GM12878 (cell line): ENCODE measurements at regions not wholly inside any gene's neighbourhood (a gene's known extent, or its start where the extent isn't known, plus 50 kb on each side); places are given as distances from the start of the nearest gene placed in this dataset.

Experiments
- ATAC-seq: fragments of 200-7000 bp; cut with Tn5 transposase; 3 replicates; pipeline ENCODE4 v1.9.1; 2020; ENCODE audit warnings: mild to moderate bottlenecking, moderate library complexity
- BruUV-seq: library from RNA; stranded (reverse); fragments of 400-500 nt; replicated peaks from 2 replicates; lab custom pipeline; 2021; lab: Mats Ljungman, UMichigan
- CTCF ChIA-PET: fragments of 300-600 bp; sonication (Branson Sonifier 250); formaldehyde crosslinking; extraction: SDS; loops from one replicate; lab custom pipeline; 2021; ENCODE audit warnings: inconsistent platforms; lab: Yijun Ruan, JAX
- POLR2A ChIA-PET: fragments of 350-600 bp; formaldehyde crosslinking; extraction: SDS; loops from one replicate; lab custom pipeline; 2021; ENCODE audit warnings: inconsistent platforms; lab: Charles Lee
- RAD21 ChIA-PET: fragments of 300-600 bp; sonication (Branson Sonifier 250); formaldehyde crosslinking; loops from one replicate; lab custom pipeline; 2023; ENCODE audit warnings: antibody characterized with exemption; ENCODE audit not compliant: unreplicated experiment; lab: Charles Lee
- SMC1A ChIA-PET: fragments of 300-600 bp; sonication (Branson Sonifier 250); formaldehyde crosslinking; loops from one replicate; lab custom pipeline; 2023; ENCODE audit not compliant: unreplicated experiment, uncharacterized antibody; lab: Charles Lee
- DNase-seq: peaks from one replicate; pipeline ENCODE4 v3.0.0-alpha.2; 2011; ENCODE audit warnings: low read depth, low spot score
- FAIRE-seq: peaks from 3 replicates; lab custom pipeline; 2011; peaks lifted over from hg19 to GRCh38; lab: Jason Lieb, UNC
- H2AFZ ChIP-seq: 2 replicates; pipeline ENCODE4 v1.6.0; 2011; ENCODE audit warnings: low read depth, low read length, control low read depth; ENCODE audit not compliant: control insufficient read depth
- H3K27ac ChIP-seq: 2 replicates; pipeline ENCODE4 v1.5.1; 2011; ENCODE audit warnings: control low read depth; ENCODE audit not compliant: control insufficient read depth, insufficient read depth
- H3K27me3 ChIP-seq, 2 experiments: replicated peaks in 1 of 2; 2 replicates each; pipeline versions ENCODE4 v1.6.0 to v1.6.1; 2011; ENCODE audit warnings: low read length in 1 of 2; ENCODE audit not compliant: control insufficient read depth in 2 of 2, insufficient read depth in 2 of 2
- H3K36me3 ChIP-seq, 2 experiments: 2 replicates each; pipeline ENCODE4 v1.5.1; 2011; ENCODE audit warnings: low read length in 1 of 2; ENCODE audit not compliant: control insufficient read depth in 2 of 2, insufficient read depth in 2 of 2
- H3K4me1 ChIP-seq: 2 replicates; pipeline ENCODE4 v1.6.1; 2011; ENCODE audit warnings: mild to moderate bottlenecking, low read length, moderate library complexity, mixed read lengths; ENCODE audit not compliant: control insufficient read depth, insufficient read depth
- H3K4me2 ChIP-seq: 2 replicates; pipeline ENCODE4 v1.6.0; 2011; ENCODE audit warnings: control low read depth; ENCODE audit not compliant: control insufficient read depth, insufficient read depth
- H3K4me3 ChIP-seq: fragments of 200-600 bp; sonication (generic); 2 replicates; pipeline ENCODE4 v1.5.1; 2016
- H3K79me2 ChIP-seq: 2 replicates; pipeline ENCODE4 v1.6.0; 2011; ENCODE audit warnings: low read length; ENCODE audit not compliant: control insufficient read depth, insufficient read depth
- H3K9ac ChIP-seq: 2 replicates; pipeline ENCODE4 v1.8.0; 2011; ENCODE audit warnings: low read length, control low read depth, mixed read lengths; ENCODE audit not compliant: control insufficient read depth, insufficient read depth
- H3K9me3 ChIP-seq: replicated peaks from 3 replicates; pipeline ENCODE4 v1.5.1; 2011; ENCODE audit warnings: mild to moderate bottlenecking, low read length; ENCODE audit not compliant: control insufficient read depth, insufficient read depth
- H4K20me1 ChIP-seq: 2 replicates; pipeline ENCODE4 v1.6.0; 2011; ENCODE audit not compliant: control insufficient read depth, insufficient read depth
- MTA2 ChIP-seq: fragments of 450-650 bp; IDR thresholded peaks from 2 replicates; pipeline ENCODE4 v1.6.1; 2016; ENCODE audit warnings: low read depth, mild to moderate bottlenecking, moderate library complexity
- MTA3 ChIP-seq: IDR thresholded peaks from 2 replicates; pipeline ENCODE4 v1.6.1; 2012; ENCODE audit warnings: low read length, inconsistent platforms, borderline replicate concordance
- NFYB ChIP-seq: IDR thresholded peaks from 2 replicates; pipeline ENCODE4 v1.6.1; 2011; ENCODE audit warnings: low read depth, mild to moderate bottlenecking, low read length, improper control_type of control experiment, moderate library complexity; ENCODE audit not compliant: insufficient read depth
- PAX5 ChIP-seq: IDR thresholded peaks from 2 replicates; pipeline ENCODE4 v1.6.1; 2011; ENCODE audit warnings: low read depth, low read length, borderline replicate concordance
- SREBF2 ChIP-seq: IDR thresholded peaks from 2 replicates; pipeline ENCODE4 v1.6.1; 2012; ENCODE audit warnings: mild to moderate bottlenecking, low read length
- TAF1 ChIP-seq: IDR thresholded peaks from 2 replicates; pipeline ENCODE4 v1.6.1; 2011; ENCODE audit warnings: mild to moderate bottlenecking, low read depth, low read length, borderline replicate concordance
- ZNF207 ChIP-seq: fragments of 450-650 bp; IDR thresholded peaks from 2 replicates; pipeline ENCODE4 v1.6.1; 2014; ENCODE audit warnings: antibody characterized with exemption, mild to moderate bottlenecking, borderline replicate concordance
- WGBS: methylation state at CpG from one replicate; pipeline ENCODE4 v1.1.6; 2016; ENCODE audit warnings: low lambda C conversion rate; ENCODE audit not compliant: insufficient replicate concordance, insufficient coverage; ENCODE audit errors: missing lambda C conversion rate; 5-methylcytosine and 5-hydroxymethylcytosine counted together
- in situ Hi-C: fragments of 300-500 bp; cut with MboI; formaldehyde crosslinking; loops from 9 replicates; pipeline ENCODE4 v1.14.3; 2018; ENCODE audit warnings: mixed read lengths
- intact Hi-C: fragments of 100-400 bp; cut with micrococcal nuclease; formaldehyde crosslinking; loops from one replicate; pipeline ENCODE4 v1.14.2; 2022; ENCODE audit not compliant: unreplicated experiment
- TF ChIP-seq, protein P1 (sequence below): fragments of 450-650 bp; IDR thresholded peaks from 2 replicates; pipeline ENCODE4 v1.6.1; 2017; ENCODE audit warnings: mild to moderate bottlenecking, low read depth, inconsistent platforms; ENCODE audit not compliant: poor library complexity, severe bottlenecking

GRCh38 chr3:177733233-177733632 is 536.0 kb upstream of the TBL1XR1 start:
- DNase-seq: no peak
- RAD21 ChIA-PET: no interaction called here
- BruUV-seq: no TSS peak
- Histone ChIP-seq H3K27me3 (no peaks in the 10 kb centered on the region), H3K36me3 (no peaks in the 10 kb centered on the region), H3K9ac (no peak overlapping the region), H4K20me1 (no peaks in the 10 kb centered on the region), H2AFZ (no peak overlapping the region), H3K27ac (no peak overlapping the region), H3K4me2 (no peak overlapping the region), H3K4me3 (no peak overlapping the region), H3K79me2 (no peaks in the 10 kb centered on the region), H3K9me3 (no peaks in the 10 kb centered on the region), H3K4me1 (no peaks in the 10 kb centered on the region)
- FAIRE-seq: no peak
- POLR2A ChIA-PET: no interaction called here
- no peak for ATAC-seq
- SMC1A ChIA-PET: interaction anchor here (1.6 to 1.7 kb wide), 2 partner anchors 9 to 11 kb away, joined by 5 to 6 read pairs; no protein-coding TSS in a partner anchor
- in situ Hi-C loops (no loop called here), intact Hi-C loops (no loop called here)
- CTCF ChIA-PET: no interaction called here
- WGBS: 32% methylated on average over 1 of the region's 1 CpG
- TF ChIP-seq ZNF207 (no peak), SREBF2 (no peak), TAF1 (no peak), MTA2 (no peak), MTA3 (no peak), PAX5 (no peak), NFYB (no peak)
- TF ChIP-seq, protein P1, sequence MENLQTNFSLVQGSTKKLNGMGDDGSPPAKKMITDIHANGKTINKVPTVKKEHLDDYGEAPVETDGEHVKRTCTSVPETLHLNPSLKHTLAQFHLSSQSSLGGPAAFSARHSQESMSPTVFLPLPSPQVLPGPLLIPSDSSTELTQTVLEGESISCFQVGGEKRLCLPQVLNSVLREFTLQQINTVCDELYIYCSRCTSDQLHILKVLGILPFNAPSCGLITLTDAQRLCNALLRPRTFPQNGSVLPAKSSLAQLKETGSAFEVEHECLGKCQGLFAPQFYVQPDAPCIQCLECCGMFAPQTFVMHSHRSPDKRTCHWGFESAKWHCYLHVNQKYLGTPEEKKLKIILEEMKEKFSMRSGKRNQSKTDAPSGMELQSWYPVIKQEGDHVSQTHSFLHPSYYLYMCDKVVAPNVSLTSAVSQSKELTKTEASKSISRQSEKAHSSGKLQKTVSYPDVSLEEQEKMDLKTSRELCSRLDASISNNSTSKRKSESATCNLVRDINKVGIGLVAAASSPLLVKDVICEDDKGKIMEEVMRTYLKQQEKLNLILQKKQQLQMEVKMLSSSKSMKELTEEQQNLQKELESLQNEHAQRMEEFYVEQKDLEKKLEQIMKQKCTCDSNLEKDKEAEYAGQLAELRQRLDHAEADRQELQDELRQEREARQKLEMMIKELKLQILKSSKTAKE: no peak
